ENCODE measurements at regions not wholly inside any gene's neighbourhood (a gene's known extent, or its start where the extent isn't known, plus 50 kb on each side); places are given as distances from the start of the nearest gene placed in this dataset.

DNA sequence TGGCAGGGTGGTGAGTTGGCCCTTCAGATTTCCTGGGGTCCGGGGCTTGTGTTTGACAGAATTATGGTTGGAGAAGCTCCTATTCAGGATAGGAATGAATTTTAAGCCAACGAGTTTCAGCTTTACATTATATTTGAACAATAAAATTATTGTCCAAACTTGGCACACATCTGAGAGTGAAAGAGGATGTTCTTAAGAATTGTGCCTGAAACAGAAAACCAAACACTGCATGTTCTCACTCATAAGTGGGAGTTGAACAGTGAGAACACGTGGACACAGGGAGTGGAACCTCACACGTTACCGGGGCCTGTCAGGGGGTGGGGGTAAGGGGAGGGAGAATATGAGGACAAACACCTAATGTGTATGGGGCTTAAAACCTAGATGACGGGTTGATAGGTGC, 111.8 kb upstream of the ACTBL2 start:
- no peak overlapping the region for H4K91ac ChIP-seq (replicated peaks; ENCODE audit: insufficient read length, low read length)
- no peaks in the 10 kb centered on the region for H3K36me3 ChIP-seq (ENCODE audit: control insufficient read depth in 2 of 4, insufficient read depth in 4 of 4, low read length in 3 of 4)
- no peak for FAIRE-seq
- no peak overlapping the region for H3K14ac ChIP-seq (ENCODE audit: insufficient read length)
- ChIA-PET CTCF (ENCODE audit: partially characterized antibody) (interaction anchor here (1.0 kb wide), 1 partner anchor 30 kb away, joined by 3 read pairs; no protein-coding TSS in a partner anchor), POLR2A (ENCODE audit: partially characterized antibody) (no interaction called here)
- H3K18ac ChIP-seq (ENCODE audit: extremely low read depth, low read length): no peak overlapping the region
- no peak overlapping the region for H3K4me3 ChIP-seq (ENCODE audit: extremely low read depth in 1 of 4, insufficient read depth in 2 of 4, low read depth in 3 of 4, low read length in 4 of 4)
- TF ChIP-seq POU5F1 (IDR thresholded peaks at IDR 0.05; ENCODE audit: low read depth, low read length): no peak
- no peak for TF ChIP-seq SRF (IDR thresholded peaks at IDR 0.05; ENCODE audit: low read depth, low read length)
- TF ChIP-seq HDAC2 (IDR thresholded peaks at IDR 0.05; ENCODE audit: borderline replicate concordance in 1 of 2, low read depth in 2 of 2, low read length in 2 of 2): no peak
- no peak for TF ChIP-seq ZNF274 (IDR thresholded peaks at IDR 0.05; ENCODE audit: borderline replicate concordance, extremely low read depth, low read length)
- no peak for TF ChIP-seq BCL11A (IDR thresholded peaks at IDR 0.05; ENCODE audit: low read depth in 2 of 2, low read length in 2 of 2)
- TF ChIP-seq, protein P1, sequence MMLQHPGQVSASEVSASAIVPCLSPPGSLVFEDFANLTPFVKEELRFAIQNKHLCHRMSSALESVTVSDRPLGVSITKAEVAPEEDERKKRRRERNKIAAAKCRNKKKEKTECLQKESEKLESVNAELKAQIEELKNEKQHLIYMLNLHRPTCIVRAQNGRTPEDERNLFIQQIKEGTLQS (IDR thresholded peaks at IDR 0.05; ENCODE audit: insufficient read depth, low read depth, low read length): no peak
- no peak for TF ChIP-seq KDM1A (IDR thresholded peaks at IDR 0.05; ENCODE audit: borderline replicate concordance, low read length)
- TF ChIP-seq POLR2AphosphoS5 (IDR thresholded peaks at IDR 0.05; ENCODE audit: low read depth, low read length): no peak
- TF ChIP-seq GTF2F1 (IDR thresholded peaks at IDR 0.05; ENCODE audit: borderline replicate concordance, low read depth, low read length): no peak
- no peak for TF ChIP-seq JUND (IDR thresholded peaks at IDR 0.05; ENCODE audit: low read length)
- no peak for TF ChIP-seq NANOG (IDR thresholded peaks at IDR 0.05; ENCODE audit: insufficient read depth, low read depth, low read length, poor library complexity, severe bottlenecking)
- TF ChIP-seq, protein P2, sequence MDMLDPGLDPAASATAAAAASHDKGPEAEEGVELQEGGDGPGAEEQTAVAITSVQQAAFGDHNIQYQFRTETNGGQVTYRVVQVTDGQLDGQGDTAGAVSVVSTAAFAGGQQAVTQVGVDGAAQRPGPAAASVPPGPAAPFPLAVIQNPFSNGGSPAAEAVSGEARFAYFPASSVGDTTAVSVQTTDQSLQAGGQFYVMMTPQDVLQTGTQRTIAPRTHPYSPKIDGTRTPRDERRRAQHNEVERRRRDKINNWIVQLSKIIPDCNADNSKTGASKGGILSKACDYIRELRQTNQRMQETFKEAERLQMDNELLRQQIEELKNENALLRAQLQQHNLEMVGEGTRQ (IDR thresholded peaks at IDR 0.05; ENCODE audit: low read length): no peak
- no peak for TF ChIP-seq SP4 (IDR thresholded peaks at IDR 0.05; ENCODE audit: low read length)
- no peaks in the 10 kb centered on the region for H3K79me2 ChIP-seq (ENCODE audit: control insufficient read depth in 1 of 2, insufficient read depth in 2 of 2, low read length in 2 of 2)
- no peak overlapping the region for H2AK5ac ChIP-seq (ENCODE audit: low read depth, low read length)
- no peak overlapping the region for H2BK5ac ChIP-seq (ENCODE audit: low read depth, low read length)
- peaks cover 2% of the 10 kb centered on the region; the same call in 1 of the 2 replicates for H3K23me2 ChIP-seq (ENCODE audit: low read depth, low read length)
- H3K9ac ChIP-seq (replicated peaks in 1 of 4; ENCODE audit: extremely low read depth in 1 of 4, low read depth in 3 of 4, low read length in 3 of 4): no peak overlapping the region
- DNase-seq (ENCODE audit: low read depth in 1 of 2, low spot score in 2 of 2): no peak
- H2BK20ac ChIP-seq (ENCODE audit: low read length): no peak overlapping the region
- no peak overlapping the region for H2AFZ ChIP-seq (ENCODE audit: low read length)
- no peaks in the 10 kb centered on the region for H3K27me3 ChIP-seq (replicated peaks in 1 of 4; ENCODE audit: control insufficient read depth in 3 of 4, extremely low read depth in 1 of 4, insufficient read depth in 3 of 4, low read length in 3 of 4)
- WGBS, 2 experiments (ENCODE audit: extremely low coverage in 1 of 2, insufficient coverage in 1 of 2, insufficient read length in 1 of 2, insufficient replicate concordance in 2 of 2, low coverage in 1 of 2, low lambda C conversion rate in 2 of 2, missing lambda C conversion rate in 1 of 2): 97% methylated on average over 5 of the region's 6 CpGs; no CpG with 5 or more reads in 1 of the 2 experiments
- H3K23ac ChIP-seq (ENCODE audit: insufficient read length): no peak overlapping the region
- H2BK15ac ChIP-seq (ENCODE audit: low read length): no peak overlapping the region
- H3K9me3 ChIP-seq (ENCODE audit: insufficient read depth in 2 of 2, low read depth in 1 of 2, low read length in 1 of 2): no peaks in the 10 kb centered on the region
- H4K20me1 ChIP-seq (replicated peaks in 1 of 2; ENCODE audit: control insufficient read depth in 1 of 2, insufficient read depth in 2 of 2, low read length in 2 of 2): no peaks in the 10 kb centered on the region
- H2BK12ac ChIP-seq (ENCODE audit: low read depth, low read length): no peak overlapping the region
- no peak overlapping the region for H4K5ac ChIP-seq (ENCODE audit: insufficient read length, low read depth, low read length)
- H3K4me2 ChIP-seq (ENCODE audit: insufficient read depth in 1 of 2, low read depth in 2 of 2, low read length in 2 of 2): no peak overlapping the region
- no peak overlapping the region for H3K56ac ChIP-seq (replicated peaks; ENCODE audit: insufficient read length, low read depth, low read length)
- no peak overlapping the region for H2BK120ac ChIP-seq (replicated peaks; ENCODE audit: low read depth, low read length)
- H3K4me1 ChIP-seq (replicated peaks in 1 of 4; ENCODE audit: control insufficient read depth in 3 of 4, insufficient read depth in 4 of 4, low read length in 3 of 4): no peaks in the 10 kb centered on the region
- no peaks in the 10 kb centered on the region for H3K79me1 ChIP-seq (ENCODE audit: low read depth, low read length)
- no peak overlapping the region for H4K8ac ChIP-seq (ENCODE audit: extremely low read depth, insufficient read depth, low read length)
- no peak overlapping the region for H3K4ac ChIP-seq (replicated peaks; ENCODE audit: insufficient read length, low read depth, low read length)
- H3K27ac ChIP-seq (ENCODE audit: low read depth, low read length): no peak overlapping the region

Measured in H1 (cell line).